Muscle layer of duodenum (tissue), 2 donors: ENCODE measurements at regions not wholly inside any gene's neighbourhood (a gene's known extent, or its start where the extent isn't known, plus 50 kb on each side); places are given as distances from the start of the nearest gene placed in this dataset.
"Not testable (repeated sequence)": the region's sequence is repeated elsewhere in the genome, so short reads cannot be mapped to it uniquely, and the experiment has no call there.

ENCODE experiments used
- H3K27ac ChIP-seq: one replicate; pipeline ENCODE4 v1.7.0; 2013; ENCODE audit warnings: mild to moderate bottlenecking, low read length
- H3K27me3 ChIP-seq: one replicate; pipeline ENCODE4 v1.7.0; 2013; ENCODE audit warnings: low read depth, mild to moderate bottlenecking, control low read depth, low read length
- H3K36me3 ChIP-seq, 2 donors: one replicate each; pipeline ENCODE4 v1.7.0; 2013; ENCODE audit warnings: low read length in 2 of 2, control low read depth in 1 of 2, mild to moderate bottlenecking in 1 of 2; ENCODE audit not compliant: insufficient read depth in 2 of 2, control insufficient read depth in 1 of 2
- H3K4me1 ChIP-seq, 2 donors: one replicate each; pipeline ENCODE4 v1.7.0; 2013; ENCODE audit warnings: low read length in 2 of 2, mild to moderate bottlenecking in 2 of 2, control low read depth in 1 of 2, moderate library complexity in 1 of 2; ENCODE audit not compliant: insufficient read depth in 2 of 2, control insufficient read depth in 1 of 2
- H3K4me3 ChIP-seq, 2 donors: one replicate each; pipeline ENCODE4 v1.7.0; 2013; ENCODE audit warnings: low read length in 2 of 2, low read depth in 1 of 2, mild to moderate bottlenecking in 1 of 2
- H3K9me3 ChIP-seq, 2 donors: one replicate each; pipeline ENCODE4 v1.7.0; 2013; ENCODE audit warnings: low read length in 2 of 2, control low read depth in 1 of 2, mild to moderate bottlenecking in 1 of 2; ENCODE audit not compliant: control insufficient read depth in 1 of 2
- donor health status: healthy.

DNA sequence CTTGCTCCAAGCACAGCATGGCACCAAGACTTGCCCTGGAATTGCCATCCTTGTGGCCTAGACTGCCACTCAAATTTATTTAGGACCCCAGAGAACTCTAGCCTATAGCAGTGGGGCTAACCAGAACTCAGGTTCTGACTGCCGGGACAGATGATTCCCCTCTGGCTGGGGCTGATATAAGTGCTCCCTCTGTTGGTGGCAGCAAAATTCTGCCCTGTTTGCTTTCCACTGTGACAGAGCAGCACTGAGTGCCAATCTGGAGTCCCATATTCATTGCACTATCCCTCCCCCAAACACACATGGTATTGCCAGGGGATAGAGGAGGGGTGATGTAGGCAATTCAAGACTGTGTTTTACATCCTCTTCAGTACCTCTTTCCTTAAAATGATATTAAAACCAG, 1081.9 kb downstream of the FAT4 start:
- H3K27ac ChIP-seq: no peak overlapping the region
- H3K9me3 ChIP-seq: no peaks in the 10 kb centered on the region
- no peak overlapping the region for H3K4me3 ChIP-seq
- H3K36me3 ChIP-seq: no peaks in the 10 kb centered on the region
- H3K4me1 ChIP-seq: no peaks in the 10 kb centered on the region
- no peaks in the 10 kb centered on the region for H3K27me3 ChIP-seq

- Histone ChIP-seq H3K27ac (no peak overlapping the region), H3K4me3 (no peak overlapping the region), H3K9me3 (peaks cover 0 to 6% of the 10 kb centered on the region in 2 donors), H3K4me1 (no peaks in the 10 kb centered on the region), H3K27me3 (no peaks in the 10 kb centered on the region), H3K36me3 (no peaks in the 10 kb centered on the region)
These were observed 1089.8 kb downstream of the FAT4 start for GRCh38 chr4:126404549-126404948.

DNA sequence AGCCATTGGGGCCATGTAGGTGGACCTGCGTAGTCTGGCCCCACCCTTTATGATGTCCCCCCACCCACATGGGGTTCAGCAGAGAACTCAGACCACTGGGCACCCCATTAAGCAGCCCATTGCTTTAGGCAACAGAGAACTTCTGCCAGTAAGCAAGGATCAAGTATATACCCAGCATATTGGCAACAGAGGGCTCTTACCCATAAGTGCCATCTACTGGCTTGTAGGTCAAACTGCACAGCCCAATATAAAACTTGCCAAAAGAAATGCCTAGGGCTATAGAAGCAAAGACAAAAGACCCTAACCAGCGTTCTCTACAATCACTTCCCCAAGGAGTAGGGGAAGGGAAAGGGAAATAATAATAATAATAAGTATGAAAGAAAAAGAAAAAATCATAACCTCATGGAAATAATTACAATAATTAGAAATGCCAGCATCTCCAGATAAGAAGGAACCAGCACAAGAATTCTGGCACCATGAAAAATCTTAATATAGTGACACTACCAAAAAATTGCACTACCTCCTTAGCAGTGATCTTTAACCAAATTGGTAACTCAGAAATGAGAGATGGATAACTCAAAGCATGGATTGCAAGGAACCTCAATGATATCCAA, 1090.7 kb downstream of the FAT4 start:
- H3K27me3 ChIP-seq: no peaks in the 10 kb centered on the region

GRCh38 chr4:126409746-126410145, 1095.0 kb downstream of the FAT4 start:
- no peaks in the 10 kb centered on the region for H3K27me3 ChIP-seq
- no peaks in the 10 kb centered on the region for H3K4me1 ChIP-seq
- no peak overlapping the region for H3K4me3 ChIP-seq
- H3K36me3 ChIP-seq: no peaks in the 10 kb centered on the region
- H3K27ac ChIP-seq: no peak overlapping the region
- peaks cover 0 to 6% of the 10 kb centered on the region in 2 donors for H3K9me3 ChIP-seq

More for the DNA sequence above, 1090.7 kb downstream of the FAT4 start:
- H3K4me1 ChIP-seq: no peaks in the 10 kb centered on the region
- no peaks in the 10 kb centered on the region for H3K36me3 ChIP-seq
- H3K4me3 ChIP-seq: no peak overlapping the region
- H3K9me3 ChIP-seq: peaks cover 0 to 6% of the 10 kb centered on the region in 2 donors
- no peak overlapping the region for H3K27ac ChIP-seq

- Histone ChIP-seq H3K27me3 (no peaks in the 10 kb centered on the region), H3K9me3 (peaks cover 0 to 6% of the 10 kb centered on the region in 2 donors), H3K27ac (no peak overlapping the region)
These were observed 1096.3 kb downstream of the FAT4 start for GRCh38 chr4:126411047-126411446.

GRCh38 chr4:126412310-126412709, 1097.6 kb downstream of the FAT4 start:
- not testable (repeated sequence) for H3K27me3 ChIP-seq, H3K9me3 ChIP-seq, H3K27ac ChIP-seq, H3K4me3 ChIP-seq, H3K4me1 ChIP-seq, H3K36me3 ChIP-seq

More at GRCh38 chr4:126411047-126411446, 1096.3 kb downstream of the FAT4 start:
- H3K36me3 ChIP-seq: no peaks in the 10 kb centered on the region
- H3K4me1 ChIP-seq: no peaks in the 10 kb centered on the region
- H3K4me3 ChIP-seq: no peak overlapping the region

GRCh38 chr4:126414741-126415140, 1100.0 kb downstream of the FAT4 start:
- no peak overlapping the region for H3K4me3 ChIP-seq
- no peak overlapping the region for H3K27ac ChIP-seq
- no peaks in the 10 kb centered on the region for H3K9me3 ChIP-seq

DNA sequence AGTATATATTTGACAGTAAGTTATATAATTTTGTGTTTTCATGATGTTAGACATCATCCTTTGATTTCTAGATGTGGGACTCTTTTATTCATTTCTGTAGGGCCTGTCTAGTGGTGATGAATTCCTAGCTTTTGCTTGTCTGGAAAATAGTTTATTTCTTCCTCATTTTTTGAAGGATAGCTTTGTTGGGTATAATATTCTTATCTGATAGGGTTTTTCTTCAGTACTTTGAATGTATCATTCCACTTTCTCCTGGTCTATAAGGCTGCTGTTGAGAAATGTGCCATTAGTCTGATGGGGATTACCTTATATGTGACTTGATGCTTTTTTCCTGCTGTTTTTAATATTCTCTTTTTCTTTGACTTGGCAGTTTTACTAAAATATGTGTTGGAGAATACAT, 1104.5 kb downstream of the FAT4 start:
- Histone ChIP-seq H3K27me3 (no peaks in the 10 kb centered on the region), H3K4me1 (no peaks in the 10 kb centered on the region), H3K4me3 (no peak overlapping the region), H3K27ac (no peak overlapping the region), H3K9me3 (peaks cover 0 to 7% of the 10 kb centered on the region in 2 donors), H3K36me3 (no peaks in the 10 kb centered on the region)

More at GRCh38 chr4:126414741-126415140, 1100.0 kb downstream of the FAT4 start:
- H3K4me1 ChIP-seq: no peaks in the 10 kb centered on the region
- no peaks in the 10 kb centered on the region for H3K27me3 ChIP-seq
- H3K36me3 ChIP-seq: no peaks in the 10 kb centered on the region

- no peak overlapping the region for H3K27ac ChIP-seq
- H3K27me3 ChIP-seq: no peaks in the 10 kb centered on the region
- no peaks in the 10 kb centered on the region for H3K9me3 ChIP-seq
- no peaks in the 10 kb centered on the region for H3K4me1 ChIP-seq
- H3K4me3 ChIP-seq: no peak overlapping the region
- H3K36me3 ChIP-seq: no peaks in the 10 kb centered on the region
These were observed 1113.1 kb downstream of the FAT4 start for GRCh38 chr4:126427853-126428252.

DNA sequence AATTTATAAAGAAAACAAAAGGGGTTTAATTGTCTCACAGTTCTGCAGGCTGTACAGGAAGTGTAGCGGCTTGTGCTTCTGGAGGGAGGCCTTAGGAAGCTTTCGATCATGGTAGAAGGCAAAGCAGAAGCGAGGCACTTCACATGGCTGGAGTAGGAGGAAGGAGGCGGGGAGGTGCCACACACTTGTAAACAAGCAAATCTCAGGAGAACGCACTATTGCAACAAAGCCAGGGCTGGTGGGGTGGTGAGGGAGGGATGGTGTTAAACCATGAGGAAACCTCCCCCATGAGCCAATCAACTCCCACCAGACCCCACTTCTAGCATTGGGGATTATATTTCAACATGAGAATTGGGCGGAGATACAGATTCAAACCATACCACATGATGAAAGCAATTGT, 1116.3 kb downstream of the FAT4 start:
- Histone ChIP-seq H3K4me1 (no peaks in the 10 kb centered on the region), H3K4me3 (no peak overlapping the region), H3K9me3 (no peaks in the 10 kb centered on the region), H3K27me3 (no peaks in the 10 kb centered on the region), H3K36me3 (no peaks in the 10 kb centered on the region), H3K27ac (no peak overlapping the region)

DNA sequence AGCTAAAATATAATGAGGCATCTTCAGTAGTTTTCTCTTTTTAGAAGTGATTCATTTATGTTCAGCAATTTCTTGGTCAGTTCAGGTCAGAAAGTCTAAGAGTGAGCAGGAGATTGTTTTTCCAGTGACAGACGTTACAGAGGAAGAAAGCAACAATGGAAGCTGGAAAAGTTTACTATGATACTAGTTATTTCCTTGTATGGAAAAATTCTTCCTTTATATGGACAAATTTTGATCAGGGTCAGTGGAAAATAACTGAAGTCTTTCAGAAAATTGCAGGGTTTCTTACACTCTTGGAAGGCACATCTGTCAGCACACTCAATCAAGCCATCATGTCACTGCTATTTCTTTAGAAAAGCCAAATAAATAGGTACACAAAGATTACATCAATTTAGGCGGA, 1120.7 kb downstream of the FAT4 start:
- Histone ChIP-seq H3K36me3 (no peaks in the 10 kb centered on the region), H3K4me3 (no peak overlapping the region), H3K4me1 (no peaks in the 10 kb centered on the region)

DNA sequence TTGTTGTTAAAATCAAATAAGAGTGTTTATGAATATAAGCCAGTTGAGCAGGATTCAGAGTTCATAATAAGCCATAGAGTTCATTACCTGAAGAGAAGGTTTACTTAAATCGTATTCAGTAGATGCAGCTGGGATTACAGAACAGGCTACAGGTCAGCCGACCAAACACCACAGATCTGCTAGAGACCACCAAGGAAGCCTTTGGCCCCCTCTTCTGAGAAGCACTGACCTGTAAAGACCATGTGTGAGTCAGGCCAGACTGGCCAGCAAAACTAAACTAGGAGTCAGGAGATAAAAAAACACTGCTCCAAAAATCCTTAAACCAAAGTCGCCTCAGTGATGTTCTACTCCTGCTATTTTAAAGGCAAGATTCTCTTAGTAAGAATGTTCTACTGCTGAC, 1125.5 kb downstream of the FAT4 start:
- H3K36me3 ChIP-seq: no peaks in the 10 kb centered on the region
- no peaks in the 10 kb centered on the region for H3K4me1 ChIP-seq
- H3K9me3 ChIP-seq: no peaks in the 10 kb centered on the region
- no peaks in the 10 kb centered on the region for H3K27me3 ChIP-seq
- no peak overlapping the region for H3K27ac ChIP-seq
- H3K4me3 ChIP-seq: no peak overlapping the region

More for the DNA sequence above, 1120.7 kb downstream of the FAT4 start:
- no peaks in the 10 kb centered on the region for H3K27me3 ChIP-seq
- no peak overlapping the region for H3K27ac ChIP-seq
- H3K9me3 ChIP-seq: no peaks in the 10 kb centered on the region
